ENCODE measurements at regions not wholly inside any gene's neighbourhood (a gene's known extent, or its start where the extent isn't known, plus 50 kb on each side); places are given as distances from the start of the nearest gene placed in this dataset.
A peak's percentile ranks its signal among the peaks of the same experiment; 100 is the strongest.

DNA sequence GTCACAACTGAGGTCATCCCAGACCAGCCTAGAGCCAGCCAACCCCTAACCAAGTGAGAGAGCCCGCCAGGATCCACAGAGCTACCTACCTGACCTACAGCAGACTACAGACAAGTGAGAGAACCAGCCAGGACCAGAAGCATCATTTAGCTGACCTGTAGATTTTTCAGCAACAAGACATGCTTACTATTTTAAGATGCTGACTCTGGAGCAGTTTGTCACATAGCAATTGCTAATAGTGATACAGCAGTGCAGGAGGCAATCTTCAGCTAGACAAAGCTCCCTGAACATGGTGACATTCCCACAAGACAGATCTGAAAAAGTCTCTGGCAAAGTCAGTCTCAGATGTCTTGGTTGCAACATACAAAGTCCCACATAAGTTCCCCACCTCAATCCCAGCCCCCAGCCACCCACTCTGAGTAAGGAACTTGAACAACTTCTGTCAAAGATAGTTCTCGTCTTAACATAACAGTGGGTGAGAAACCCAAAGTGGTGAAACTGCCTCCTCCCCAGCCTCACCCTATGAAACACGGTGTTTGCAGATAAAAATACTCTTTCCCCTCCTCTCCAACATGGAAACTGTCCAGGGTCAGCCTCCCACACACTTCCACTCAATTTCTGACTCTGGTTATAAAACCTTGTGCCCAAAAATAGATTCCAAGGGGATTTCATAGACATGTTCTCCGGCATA is 120.3 kb upstream of the SLC6A11 start:
- Histone ChIP-seq H2BK5ac (ENCODE audit: low read length) (no peak overlapping the region), H2BK15ac (ENCODE audit: low read length) (no peak overlapping the region), H2BK120ac (ENCODE audit: low read depth, low read length) (no peak overlapping the region), H3K9me3 (replicated peaks in 1 of 2; ENCODE audit: control insufficient read depth in 2 of 2, insufficient read depth in 1 of 2, low read depth in 1 of 2, low read length in 2 of 2) (no peaks in the 10 kb centered on the region), H3K27me3 (ENCODE audit: control insufficient read depth in 3 of 3, insufficient read depth in 3 of 3, low read depth in 1 of 3, low read length in 3 of 3) (no peaks in the 10 kb centered on the region), H3K23ac (ENCODE audit: low read depth, low read length, poor library complexity) (no peak overlapping the region), H4K91ac (ENCODE audit: low read depth, low read length, poor library complexity) (no peak overlapping the region), H2BK12ac (ENCODE audit: low read length) (no peak overlapping the region), H3K18ac (ENCODE audit: low read length) (no peak overlapping the region), H3K4me3 (ENCODE audit: low read length in 2 of 2) (no peak overlapping the region), H4K8ac (ENCODE audit: low read depth, low read length) (no peak overlapping the region), H3K36me3 (replicated peaks in 1 of 2; ENCODE audit: control insufficient read depth in 2 of 2, insufficient read depth in 2 of 2, low read length in 2 of 2) (no peaks in the 10 kb centered on the region), H2AK5ac (ENCODE audit: low read depth, low read length) (no peak overlapping the region), H3K14ac (ENCODE audit: low read length) (no peak overlapping the region), H3K4me2 (ENCODE audit: insufficient read depth, low read length, poor library complexity, severe bottlenecking) (no peak overlapping the region), H3K9ac (ENCODE audit: low read depth, low read length, poor library complexity) (no peak overlapping the region), H3K27ac (replicated peaks; ENCODE audit: low read length) (no peak overlapping the region), H3K79me1 (ENCODE audit: low read depth, low read length) (no peaks in the 10 kb centered on the region), H2AFZ (ENCODE audit: low read length) (no peak overlapping the region), H3K4me1 (ENCODE audit: control insufficient read depth in 2 of 2, insufficient read depth in 1 of 2, low read depth in 1 of 2, low read length in 2 of 2) (peaks cover 0 to 6% of the 10 kb centered on the region in 2 donors), H3K4ac (ENCODE audit: low read length) (no peak overlapping the region)
- no CpG with 5 or more reads among the region's 4 CpGs for WGBS, 2 donors (ENCODE audit: extremely low coverage in 2 of 2, insufficient read length in 2 of 2, insufficient replicate concordance in 1 of 2)
- no peak for DNase-seq (ENCODE audit: low spot score)

DNA sequence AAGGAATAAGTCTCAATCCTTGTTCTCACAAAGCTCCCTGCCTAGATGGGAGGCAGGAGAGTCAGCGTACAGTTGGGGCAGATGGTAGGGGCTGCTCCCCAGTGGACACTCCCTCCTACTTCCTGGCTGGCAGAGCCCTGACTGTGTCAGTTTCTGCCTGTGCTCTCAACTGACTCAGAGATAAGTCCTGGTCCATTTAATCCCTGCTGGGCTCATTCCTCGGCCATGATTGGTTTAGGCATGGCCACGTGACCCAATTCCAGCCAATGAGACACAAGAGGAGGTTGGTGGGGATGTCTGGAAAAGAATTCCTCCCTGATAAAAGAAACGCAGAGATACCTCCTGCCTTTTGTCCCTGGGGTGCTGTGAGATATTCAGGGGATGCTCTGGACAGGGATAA is 118.1 kb upstream of the SLC6A11 start:
- Histone ChIP-seq H3K27me3 (ENCODE audit: control insufficient read depth in 3 of 3, insufficient read depth in 3 of 3, low read depth in 1 of 3, low read length in 3 of 3) (no peaks in the 10 kb centered on the region), H3K9ac (ENCODE audit: low read depth, low read length, poor library complexity) (no peak overlapping the region), H2AK5ac (ENCODE audit: low read depth, low read length) (no peak overlapping the region), H3K14ac (ENCODE audit: low read length) (no peak overlapping the region), H2BK120ac (ENCODE audit: low read depth, low read length) (no peak overlapping the region), H3K36me3 (replicated peaks in 1 of 2; ENCODE audit: control insufficient read depth in 2 of 2, insufficient read depth in 2 of 2, low read length in 2 of 2) (no peaks in the 10 kb centered on the region), H3K23ac (ENCODE audit: low read depth, low read length, poor library complexity) (no peak overlapping the region), H4K91ac (ENCODE audit: low read depth, low read length, poor library complexity) (no peak overlapping the region), H3K9me3 (replicated peaks in 1 of 2; ENCODE audit: control insufficient read depth in 2 of 2, insufficient read depth in 1 of 2, low read depth in 1 of 2, low read length in 2 of 2) (no peaks in the 10 kb centered on the region), H2BK15ac (ENCODE audit: low read length) (no peak overlapping the region), H2BK5ac (ENCODE audit: low read length) (no peak overlapping the region), H2BK12ac (ENCODE audit: low read length) (no peak overlapping the region), H3K18ac (ENCODE audit: low read length) (no peak overlapping the region), H3K79me1 (ENCODE audit: low read depth, low read length) (no peaks in the 10 kb centered on the region), H3K4me3 (ENCODE audit: low read length in 2 of 2) (no peak overlapping the region), H4K8ac (ENCODE audit: low read depth, low read length) (no peak overlapping the region), H2AFZ (ENCODE audit: low read length) (no peak overlapping the region), H3K4me1 (ENCODE audit: control insufficient read depth in 2 of 2, insufficient read depth in 1 of 2, low read depth in 1 of 2, low read length in 2 of 2) (peaks cover 0 to 7% of the 10 kb centered on the region in 2 donors), H3K4ac (ENCODE audit: low read length) (no peak overlapping the region), H3K4me2 (ENCODE audit: insufficient read depth, low read length, poor library complexity, severe bottlenecking) (no peak overlapping the region), H3K27ac (replicated peaks; ENCODE audit: low read length) (no peak overlapping the region)
- DNase-seq (ENCODE audit: low spot score) = no peak
- WGBS, 2 donors (ENCODE audit: extremely low coverage in 2 of 2, insufficient read length in 2 of 2, insufficient replicate concordance in 1 of 2) = no CpG with 5 or more reads among the region's 4 CpGs

DNA sequence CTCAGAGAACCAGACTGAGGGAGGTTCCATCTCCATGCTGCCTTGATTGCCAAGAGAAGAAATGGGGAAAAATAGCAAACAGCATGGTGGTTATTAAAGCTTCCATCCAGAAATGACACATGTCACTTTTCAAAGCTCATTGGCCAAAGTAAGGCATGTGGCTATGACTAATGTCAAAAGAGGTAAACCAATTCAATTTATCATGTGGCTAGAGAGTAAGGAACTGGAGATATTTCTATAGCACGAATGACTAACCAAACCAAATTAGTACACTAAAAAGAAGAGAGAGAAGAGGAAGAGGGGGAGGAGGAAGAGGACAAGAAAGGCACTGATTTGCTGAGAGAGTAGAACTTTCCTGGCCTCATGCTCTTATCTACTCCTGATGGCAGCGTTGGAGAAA is 115.2 kb upstream of the SLC6A11 start:
- H3K14ac ChIP-seq (ENCODE audit: low read length) = no peak overlapping the region
- no peak overlapping the region for H3K9ac ChIP-seq (ENCODE audit: low read depth, low read length, poor library complexity)
- H3K4me3 ChIP-seq (ENCODE audit: low read length in 2 of 2) = no peak overlapping the region
- H3K36me3 ChIP-seq (replicated peaks in 1 of 2; ENCODE audit: control insufficient read depth in 2 of 2, insufficient read depth in 2 of 2, low read length in 2 of 2) = no peaks in the 10 kb centered on the region
- H3K18ac ChIP-seq (ENCODE audit: low read length) = no peak overlapping the region
- no peak overlapping the region for H3K4me2 ChIP-seq (ENCODE audit: insufficient read depth, low read length, poor library complexity, severe bottlenecking)
- H3K4me1 ChIP-seq (ENCODE audit: control insufficient read depth in 2 of 2, insufficient read depth in 1 of 2, low read depth in 1 of 2, low read length in 2 of 2) = peaks cover 0 to 9% of the 10 kb centered on the region in 2 donors
- no peak overlapping the region for H2BK5ac ChIP-seq (ENCODE audit: low read length)
- no peak overlapping the region for H2AFZ ChIP-seq (ENCODE audit: low read length)
- no peak overlapping the region for H2AK5ac ChIP-seq (ENCODE audit: low read depth, low read length)
- no peak overlapping the region for H3K27ac ChIP-seq (replicated peaks; ENCODE audit: low read length)
- H3K23ac ChIP-seq (ENCODE audit: low read depth, low read length, poor library complexity) = no peak overlapping the region
- H2BK120ac ChIP-seq (ENCODE audit: low read depth, low read length) = no peak overlapping the region
- no peak for DNase-seq (ENCODE audit: low spot score)
- H2BK15ac ChIP-seq (ENCODE audit: low read length) = no peak overlapping the region
- H4K91ac ChIP-seq (ENCODE audit: low read depth, low read length, poor library complexity) = no peak overlapping the region
- no peaks in the 10 kb centered on the region for H3K79me1 ChIP-seq (ENCODE audit: low read depth, low read length)
- WGBS, 2 donors (ENCODE audit: extremely low coverage in 2 of 2, insufficient read length in 2 of 2, insufficient replicate concordance in 1 of 2) = no CpG with 5 or more reads among the region's 2 CpGs
- H3K9me3 ChIP-seq (replicated peaks in 1 of 2; ENCODE audit: control insufficient read depth in 2 of 2, insufficient read depth in 1 of 2, low read depth in 1 of 2, low read length in 2 of 2) = no peaks in the 10 kb centered on the region
- no peak overlapping the region for H2BK12ac ChIP-seq (ENCODE audit: low read length)
- H4K8ac ChIP-seq (ENCODE audit: low read depth, low read length) = no peak overlapping the region
- H3K4ac ChIP-seq (ENCODE audit: low read length) = no peak overlapping the region
- H3K27me3 ChIP-seq (ENCODE audit: control insufficient read depth in 3 of 3, insufficient read depth in 3 of 3, low read depth in 1 of 3, low read length in 3 of 3) = peaks cover 0 to 18% (median 2%) of the 10 kb centered on the region in 3 experiments

DNA sequence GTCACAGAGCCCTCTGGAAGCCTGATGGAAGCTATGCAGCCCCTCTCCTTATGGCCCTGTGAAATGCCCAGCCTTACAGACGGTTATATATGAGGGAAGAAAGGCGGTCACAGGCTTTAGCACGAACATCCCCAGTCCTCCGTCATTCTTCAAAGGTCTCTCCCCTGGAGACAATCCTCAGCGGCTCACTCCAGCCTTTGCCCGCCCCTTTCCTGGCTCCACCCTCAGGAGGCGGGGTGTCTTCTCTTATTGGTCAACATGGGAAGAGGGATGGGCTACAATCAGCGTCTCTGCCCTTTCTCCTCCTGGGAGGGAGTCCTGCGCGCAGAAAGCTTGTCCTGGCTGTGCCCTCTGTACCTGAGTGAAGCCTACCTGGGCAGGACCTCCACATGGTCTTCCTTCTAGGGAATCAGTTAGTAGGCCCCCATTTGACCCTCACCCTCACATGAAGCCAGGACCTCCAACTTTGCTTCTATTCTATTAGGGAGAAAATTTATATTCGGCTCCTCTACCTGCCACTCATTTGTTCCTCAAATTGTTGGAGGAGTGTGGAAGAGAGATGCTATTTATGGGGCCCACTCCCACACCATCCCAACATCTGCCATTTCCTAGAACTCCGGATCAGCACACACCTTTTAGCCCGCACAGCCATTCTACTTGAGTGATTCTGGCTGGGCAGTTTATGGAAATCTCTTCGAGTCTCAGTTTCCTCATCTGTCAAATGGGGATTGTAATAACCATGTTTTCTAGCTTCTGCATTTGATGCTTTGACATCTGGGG is 112.9 kb upstream of the SLC6A11 start:
- Histone ChIP-seq H3K27me3 (ENCODE audit: control insufficient read depth in 3 of 3, insufficient read depth in 3 of 3, low read depth in 1 of 3, low read length in 3 of 3) (peaks cover 7 to 38% (median 22%) of the 10 kb centered on the region in 3 experiments), H3K9ac (ENCODE audit: low read depth, low read length, poor library complexity) (no peak overlapping the region), H3K27ac (replicated peaks; ENCODE audit: low read length) (no peak overlapping the region), H2BK5ac (ENCODE audit: low read length) (no peak overlapping the region), H2BK15ac (ENCODE audit: low read length) (no peak overlapping the region), H3K4me1 (ENCODE audit: control insufficient read depth in 2 of 2, insufficient read depth in 1 of 2, low read depth in 1 of 2, low read length in 2 of 2) (peaks cover 0 to 9% of the 10 kb centered on the region in 2 donors), H3K79me1 (ENCODE audit: low read depth, low read length) (no peaks in the 10 kb centered on the region), H4K91ac (ENCODE audit: low read depth, low read length, poor library complexity) (no peak overlapping the region), H3K4ac (ENCODE audit: low read length) (no peak overlapping the region), H3K9me3 (replicated peaks in 1 of 2; ENCODE audit: control insufficient read depth in 2 of 2, insufficient read depth in 1 of 2, low read depth in 1 of 2, low read length in 2 of 2) (no peaks in the 10 kb centered on the region), H2AK5ac (ENCODE audit: low read depth, low read length) (no peak overlapping the region), H4K8ac (ENCODE audit: low read depth, low read length) (no peak overlapping the region), H2AFZ (ENCODE audit: low read length) (no peak overlapping the region), H2BK12ac (ENCODE audit: low read length) (no peak overlapping the region), H3K14ac (ENCODE audit: low read length) (no peak overlapping the region), H3K36me3 (replicated peaks in 1 of 2; ENCODE audit: control insufficient read depth in 2 of 2, insufficient read depth in 2 of 2, low read length in 2 of 2) (no peaks in the 10 kb centered on the region), H3K4me2 (ENCODE audit: insufficient read depth, low read length, poor library complexity, severe bottlenecking) (peak overlapping the region; percentile 48), H3K18ac (ENCODE audit: low read length) (no peak overlapping the region), H3K4me3 (ENCODE audit: low read length in 2 of 2) (peak overlapping the region in 1 of 2 donors; percentile 67), H2BK120ac (ENCODE audit: low read depth, low read length) (no peak overlapping the region), H3K23ac (ENCODE audit: low read depth, low read length, poor library complexity) (no peak overlapping the region)
- WGBS, 2 donors (ENCODE audit: extremely low coverage in 2 of 2, insufficient read length in 2 of 2, insufficient replicate concordance in 1 of 2) = no CpG with 5 or more reads among the region's 14 CpGs
- DNase-seq (ENCODE audit: low spot score) = peak; percentile 73
